HG03039 (cell line): ENCODE measurements at regions not wholly inside any gene's neighbourhood (a gene's known extent, or its start where the extent isn't known, plus 50 kb on each side); places are given as distances from the start of the nearest gene placed in this dataset.
"Not testable (repeated sequence)": the region's sequence is repeated elsewhere in the genome, so short reads cannot be mapped to it uniquely, and the experiment has no call there.

Experiments
- ATAC-seq: cut with Tn5 transposase; IDR thresholded peaks from one replicate; pipeline ENCODE4 v1.9.1; 2021; ENCODE audit warnings: mild to moderate bottlenecking, moderate library complexity; ENCODE audit not compliant: unreplicated experiment

- no peak for ATAC-seq
Observed at GRCh38 chr1:116185161-116185701, 74.0 kb downstream of the MAB21L3 start.

GRCh38 chr1:116189481-116189880, 78.3 kb downstream of the MAB21L3 start:
- no peak for ATAC-seq

GRCh38 chr1:116191294-116191693, 80.1 kb downstream of the MAB21L3 start:
- ATAC-seq = no peak

- ATAC-seq = no peak
Observed at GRCh38 chr1:116193768-116194167, 82.6 kb downstream of the MAB21L3 start.

- no peak for ATAC-seq
Observed at GRCh38 chr1:116194568-116194967, 83.4 kb downstream of the MAB21L3 start.

GRCh38 chr1:116195077-116195868, 84.1 kb downstream of the MAB21L3 start:
- ATAC-seq = no peak

GRCh38 chr1:116200343-116200742, 89.1 kb downstream of the MAB21L3 start:
- not testable (repeated sequence) for ATAC-seq

GRCh38 chr1:116201911-116202310, 90.7 kb downstream of the MAB21L3 start:
- ATAC-seq = no peak

GRCh38 chr1:116203181-116203723, 92.1 kb downstream of the MAB21L3 start:
- no peak for ATAC-seq

- no peak for ATAC-seq
Observed at GRCh38 chr1:116203920-116204319, 92.7 kb downstream of the MAB21L3 start.

GRCh38 chr1:116205941-116206679, 94.9 kb downstream of the MAB21L3 start:
- ATAC-seq = no peak

GRCh38 chr1:116207126-116207735, 96.0 kb downstream of the MAB21L3 start:
- no peak for ATAC-seq

GRCh38 chr1:116208136-116208535, 96.9 kb downstream of the MAB21L3 start:
- no peak for ATAC-seq

GRCh38 chr1:116211294-116211693, 100.1 kb downstream of the MAB21L3 start:
- no peak for ATAC-seq

GRCh38 chr1:116218922-116219321, 107.7 kb downstream of the MAB21L3 start:
- no peak for ATAC-seq

- ATAC-seq = no peak
Observed at GRCh38 chr1:116219651-116220434, 108.6 kb downstream of the MAB21L3 start.

GRCh38 chr1:116224111-116224510, 112.9 kb downstream of the MAB21L3 start:
- no peak for ATAC-seq

GRCh38 chr1:116224561-116224960, 113.4 kb downstream of the MAB21L3 start:
- ATAC-seq = no peak

- ATAC-seq = no peak
Observed at GRCh38 chr1:116226017-116226416, 114.8 kb downstream of the MAB21L3 start.

GRCh38 chr1:116228511-116228910, 117.3 kb downstream of the MAB21L3 start:
- ATAC-seq = no peak
